Fibroblast of peridontal ligament (primary cell): ENCODE measurements at regions not wholly inside any gene's neighbourhood (a gene's known extent, or its start where the extent isn't known, plus 50 kb on each side); places are given as distances from the start of the nearest gene placed in this dataset.

Source experiments
- DNase-seq: peaks from one replicate; pipeline ENCODE4 v3.0.0-alpha.2; 2010; ENCODE audit errors: extremely low read depth

- no peak for DNase-seq
Measured at GRCh38 chr1:94595658-94596057, 54.1 kb upstream of the F3 start.

GRCh38 chr1:94593611-94594010, 52.1 kb upstream of the F3 start:
- no peak for DNase-seq

- no peak for DNase-seq
Measured at GRCh38 chr1:94592571-94592920, 51.0 kb upstream of the F3 start.

- DNase-seq, result no peak
Measured at GRCh38 chr1:94591823-94592570, 50.4 kb upstream of the F3 start.
